ENCODE measurements at regions not wholly inside any gene's neighbourhood (a gene's known extent, or its start where the extent isn't known, plus 50 kb on each side); places are given as distances from the start of the nearest gene placed in this dataset.

GRCh38 chr4:66921433-66921832 lies 623.9 kb downstream of the CENPC start:
- DNase-seq, result no peak

- no peak for DNase-seq
Observed at GRCh38 chr4:66920514-66920913, 624.8 kb downstream of the CENPC start.

DNA sequence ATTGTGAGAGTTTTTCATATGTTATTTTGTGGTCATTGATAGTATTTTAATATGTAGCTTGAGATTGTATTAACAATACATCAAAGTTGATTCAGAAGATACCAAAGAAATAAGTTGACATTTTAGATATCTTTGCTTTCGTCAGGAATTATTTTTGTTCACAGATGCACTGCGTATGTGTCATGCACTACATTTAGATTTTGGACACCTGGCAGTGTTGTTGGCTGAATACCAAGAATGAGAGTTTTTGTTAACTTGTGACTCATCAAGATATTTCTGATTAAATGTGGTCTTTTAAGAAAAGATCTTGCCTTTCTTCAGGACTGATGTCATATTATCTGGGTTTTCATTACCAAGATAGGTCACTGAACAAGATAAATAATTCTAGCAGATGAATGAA lies 633.4 kb downstream of the CENPC start:
- DNase-seq, result no peak

DNA sequence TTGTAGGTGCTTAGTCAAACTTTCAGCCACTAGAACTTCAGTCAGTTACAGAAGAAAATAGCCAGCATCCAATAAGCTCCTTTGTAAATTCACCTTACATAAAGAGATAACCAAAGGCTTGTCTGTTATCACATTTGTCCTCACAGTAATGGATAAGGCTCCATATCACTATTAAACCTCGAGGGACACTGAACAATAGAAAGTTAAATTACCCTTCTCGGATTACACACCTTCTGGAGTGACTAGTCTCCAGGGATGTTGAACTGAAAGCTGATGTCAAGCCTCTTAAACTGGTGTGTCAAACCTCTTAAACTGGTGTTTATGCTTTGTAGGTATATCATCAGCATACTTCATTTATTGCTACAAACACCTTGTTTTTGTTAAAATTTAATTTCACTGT lies 639.0 kb downstream of the CENPC start:
- DNase-seq, result no peak

DNA sequence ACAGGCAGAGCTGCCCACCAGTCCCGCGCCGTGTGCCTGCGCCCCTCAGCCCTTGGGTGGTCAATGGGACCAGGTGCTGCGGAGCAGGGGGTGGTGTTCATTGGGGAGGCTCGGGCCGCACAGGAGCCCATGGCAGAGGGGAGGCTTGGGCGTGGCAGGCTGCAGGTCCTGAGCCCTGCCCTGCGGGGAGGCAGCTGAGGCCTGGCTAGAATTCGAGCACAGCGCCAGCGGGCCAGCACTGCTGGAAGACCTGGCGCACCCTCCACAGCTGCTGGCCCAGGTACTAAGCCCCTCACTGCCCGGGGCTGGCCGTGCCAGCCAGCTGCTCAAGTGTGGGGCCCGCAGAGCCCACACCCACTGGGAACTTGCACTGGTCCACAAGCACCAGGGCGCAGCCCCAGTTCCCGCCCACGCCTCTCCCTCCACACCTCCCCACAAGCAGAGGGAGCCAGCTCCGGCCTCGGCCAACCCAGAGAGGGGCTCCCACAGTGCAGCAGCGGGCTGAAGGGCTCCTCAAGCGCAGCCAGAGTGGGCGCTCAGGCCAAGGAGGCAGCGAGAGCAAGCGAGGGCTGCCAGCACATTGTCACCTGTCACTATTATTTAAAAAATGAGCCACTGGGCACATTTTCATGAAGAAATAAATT lies 645.8 kb downstream of the CENPC start:
- no peak for DNase-seq

DNA sequence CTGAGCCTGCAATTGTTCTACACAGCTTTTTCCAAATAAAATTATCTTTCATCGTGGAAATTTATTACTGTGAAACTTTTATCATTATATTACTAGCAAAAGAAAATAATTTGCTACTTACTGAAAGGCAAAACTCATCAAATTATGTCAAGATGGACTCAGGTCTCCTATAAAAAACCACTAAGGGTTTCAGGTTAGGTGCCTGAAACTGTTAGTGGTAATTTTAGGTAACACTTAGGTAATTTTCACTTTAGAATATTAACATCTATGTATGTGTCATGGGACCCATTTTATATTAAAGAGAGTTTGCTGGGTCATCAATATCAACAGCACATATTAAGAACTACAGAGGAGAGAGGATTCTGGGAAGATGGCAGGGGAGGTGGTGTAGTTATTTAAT lies 651.5 kb downstream of the CENPC start:
- no peak for DNase-seq

DNA sequence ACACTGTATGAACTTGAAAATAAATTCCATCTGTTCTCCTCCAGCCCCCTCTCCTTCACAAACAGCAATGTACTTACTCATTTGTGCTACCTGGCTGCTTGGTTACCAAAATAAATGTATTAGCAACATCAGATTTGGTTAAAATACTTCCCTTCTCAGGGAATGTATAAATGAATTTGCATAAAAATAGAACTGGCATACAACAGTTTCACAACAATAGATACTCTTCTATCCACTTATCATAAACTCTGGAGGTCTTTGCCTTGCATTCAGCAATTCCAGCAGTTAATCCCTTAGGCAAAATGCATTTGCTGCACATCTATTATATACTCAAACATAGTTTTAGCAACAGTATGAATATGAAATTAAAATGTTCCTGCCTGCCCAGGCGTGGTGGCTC lies 658.2 kb downstream of the CENPC start:
- DNase-seq, result no peak

GRCh38 chr4:66885501-66886165 lies 659.7 kb downstream of the CENPC start:
- DNase-seq, result no peak

DNA sequence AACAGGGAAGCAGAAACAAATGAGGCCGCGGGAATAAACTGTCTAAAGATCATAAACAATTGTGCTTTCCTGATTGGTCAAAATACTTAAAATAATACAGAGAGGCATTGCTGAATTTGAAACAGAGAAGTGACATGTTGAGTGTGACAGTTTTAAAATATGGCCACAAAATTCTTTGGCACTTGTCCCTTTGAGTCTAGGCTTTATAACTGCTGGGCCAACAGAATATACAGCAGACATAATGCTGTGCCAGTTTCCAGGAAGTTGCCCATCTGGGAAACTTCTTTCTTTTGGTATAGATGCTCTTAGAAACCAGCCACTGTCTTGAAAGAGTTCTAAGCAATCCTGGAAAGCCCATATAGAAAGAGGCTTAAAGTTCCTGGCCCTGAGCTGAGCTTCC lies 668.4 kb downstream of the CENPC start:
- DNase-seq, result no peak

GRCh38 chr4:66872661-66873060 lies 672.6 kb downstream of the CENPC start:
- DNase-seq, result no peak

GRCh38 chr4:66863481-66863880 lies 681.8 kb downstream of the CENPC start:
- DNase-seq, result no peak

- no peak for DNase-seq
Observed at GRCh38 chr4:66855956-66856355, 689.3 kb downstream of the CENPC start.

- DNase-seq, result no peak
Observed at GRCh38 chr4:66853845-66854244, 691.5 kb downstream of the CENPC start.

GRCh38 chr4:66852843-66853242 lies 692.5 kb downstream of the CENPC start:
- no peak for DNase-seq

GRCh38 chr4:66849596-66849995 lies 695.7 kb downstream of the CENPC start:
- no peak for DNase-seq

DNA sequence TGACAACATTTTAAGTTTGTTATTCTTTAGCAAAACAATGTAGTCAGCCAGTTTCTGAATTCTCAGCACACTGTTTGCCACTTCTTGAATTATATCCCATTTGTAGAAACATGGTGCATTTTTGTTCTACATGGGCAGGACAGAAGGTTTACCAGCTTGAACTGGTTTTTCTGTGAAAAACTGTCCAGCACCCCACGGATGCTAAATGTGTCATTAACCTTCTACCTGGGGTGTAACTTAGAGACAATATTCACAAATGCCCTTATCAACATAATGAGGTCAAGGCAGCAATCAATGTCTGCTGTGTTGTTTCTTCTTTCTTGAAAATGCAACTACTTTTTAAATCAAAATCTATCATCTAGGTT lies 702.6 kb downstream of the CENPC start:
- DNase-seq, result no peak

DNA sequence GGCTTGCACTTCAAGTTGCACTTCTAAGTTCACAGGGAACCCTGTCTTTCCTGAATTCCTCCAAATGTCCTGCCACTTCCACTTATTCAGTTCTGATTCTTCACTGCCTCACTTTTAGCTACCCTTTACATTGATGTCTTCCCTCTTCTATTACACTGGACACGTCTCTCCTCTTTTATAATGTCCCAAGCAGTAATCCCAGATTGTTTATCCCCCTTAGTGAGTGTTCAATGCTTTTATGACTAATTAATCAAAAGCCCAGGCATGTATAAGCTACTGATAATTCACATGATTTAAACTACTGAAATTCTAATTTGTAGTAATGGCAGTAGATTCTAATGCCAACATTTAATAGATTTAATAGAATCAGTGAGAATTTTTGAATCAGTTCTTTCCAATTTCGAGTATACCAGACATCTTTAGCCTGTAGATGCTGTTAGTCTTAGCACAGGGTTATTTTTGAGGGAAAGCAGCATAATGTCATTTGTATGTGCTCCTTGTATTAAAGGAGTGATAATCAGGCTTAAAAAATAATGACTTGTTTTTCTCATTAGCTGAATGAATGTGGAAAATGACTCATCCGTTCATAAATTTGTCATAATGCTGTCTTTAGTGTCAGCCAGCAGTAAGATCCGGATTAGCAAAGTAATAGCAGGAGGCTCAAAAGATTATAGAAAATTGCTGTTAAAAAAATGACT lies 703.1 kb downstream of the CENPC start:
- DNase-seq, result no peak

GRCh38 chr4:66840178-66840577 lies 705.1 kb downstream of the CENPC start:
- DNase-seq, result no peak

DNA sequence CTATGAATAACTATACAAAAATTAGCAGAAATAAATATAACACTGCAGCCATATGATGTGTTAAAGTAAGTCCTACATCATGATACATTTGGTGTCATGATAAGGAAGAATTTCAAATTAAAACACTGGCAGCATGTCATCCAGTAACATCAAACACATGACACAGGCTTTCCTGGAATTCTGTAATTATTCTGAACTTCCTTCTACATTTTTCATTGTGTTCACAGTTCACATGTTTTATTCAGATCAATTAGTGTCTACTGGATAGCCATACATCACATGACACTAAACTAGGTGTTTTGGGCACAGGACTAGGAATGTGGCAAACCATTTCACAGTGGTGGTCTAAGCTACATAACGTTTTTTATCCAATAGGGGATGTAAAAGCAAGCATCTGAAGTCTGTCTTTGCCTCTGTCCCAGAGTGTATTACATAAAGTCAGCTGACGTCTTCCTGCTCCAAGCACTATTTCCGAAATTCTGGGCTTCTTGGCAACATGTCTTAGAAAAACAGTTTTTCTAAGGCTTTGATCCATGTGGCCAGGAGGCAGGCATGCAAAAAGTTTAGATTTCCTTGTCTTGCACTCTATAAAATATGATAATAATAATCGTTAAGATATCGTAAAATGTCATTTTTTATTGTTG lies 707.9 kb downstream of the CENPC start:
- no peak for DNase-seq

DNA sequence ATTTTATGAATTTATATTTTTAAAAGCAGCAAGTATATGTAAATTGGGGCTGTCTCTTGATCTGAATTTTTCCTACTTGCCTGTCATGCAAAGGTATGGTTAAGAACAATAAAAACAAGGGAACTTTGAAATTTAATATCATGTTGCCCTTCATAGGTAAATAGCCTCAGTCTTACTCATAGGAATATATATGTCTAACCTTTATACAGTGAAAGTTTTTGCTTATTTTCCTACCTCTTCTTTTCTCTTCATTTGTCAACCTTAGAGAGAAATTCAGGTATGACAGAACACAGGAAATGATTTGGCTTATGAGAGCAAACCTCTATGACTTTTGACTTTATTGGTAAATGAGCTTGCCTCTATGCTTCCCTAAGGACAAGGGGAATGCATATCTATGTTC lies 716.0 kb downstream of the CENPC start:
- DNase-seq, result no peak

- DNase-seq, result no peak
Observed at GRCh38 chr4:66820681-66821080, 724.6 kb downstream of the CENPC start.

- no peak for DNase-seq
Observed at GRCh38 chr4:66814277-66814676, 731.0 kb downstream of the CENPC start.

GRCh38 chr4:66805582-66805981 lies 739.7 kb downstream of the CENPC start:
- no peak for DNase-seq

GRCh38 chr4:66804979-66805378 lies 740.3 kb downstream of the CENPC start:
- DNase-seq, result no peak
